H1 (cell line): ENCODE measurements at regions not wholly inside any gene's neighbourhood (a gene's known extent, or its start where the extent isn't known, plus 50 kb on each side); places are given as distances from the start of the nearest gene placed in this dataset.

Experiments used
- CTCF ChIA-PET: fragments of 300-600 bp; sonication (Branson Sonifier 250); formaldehyde crosslinking; loops from one replicate; lab custom pipeline; 2021; ENCODE audit not compliant: partially characterized antibody; lab: Charles Lee
- POLR2A ChIA-PET: fragments of 300-600 bp; sonication (Branson Sonifier 250); formaldehyde crosslinking; loops from one replicate; lab custom pipeline; 2021; ENCODE audit warnings: inconsistent platforms; ENCODE audit not compliant: partially characterized antibody; lab: Charles Lee
- DNase-seq, 2 experiments: peaks; one replicate each; pipeline versions ENCODE4 v3.0.0 to v3.0.0-alpha.2; 2010 to 2022; ENCODE audit warnings: low spot score in 2 of 2, low read depth in 1 of 2, mixed read lengths in 1 of 2
- FAIRE-seq: peaks from 2 replicates; lab custom pipeline; 2011; peaks lifted over from hg19 to GRCh38; lab: Jason Lieb, UNC
- H2AFZ ChIP-seq: 2 replicates; pipeline ENCODE4 v1.8.1; 2012; ENCODE audit warnings: low read length, inconsistent platforms
- H2AK5ac ChIP-seq: 2 replicates; pipeline ENCODE4 v1.6.1; 2013; ENCODE audit warnings: low read depth, low read length
- H2BK120ac ChIP-seq: replicated peaks from 2 replicates; pipeline ENCODE3; 2013; ENCODE audit warnings: low read depth, low read length, inconsistent platforms
- H2BK12ac ChIP-seq: 2 replicates; pipeline ENCODE4 v1.6.1; 2013; ENCODE audit warnings: low read depth, low read length
- H2BK15ac ChIP-seq: 2 replicates; pipeline ENCODE4 v1.6.1; 2013; ENCODE audit warnings: low read length
- H2BK20ac ChIP-seq: 2 replicates; pipeline ENCODE4 v1.6.1; 2013; ENCODE audit warnings: low read length
- H2BK5ac ChIP-seq: 2 replicates; pipeline ENCODE4 v1.6.1; 2013; ENCODE audit warnings: low read depth, low read length
- H3K14ac ChIP-seq: 2 replicates; pipeline ENCODE4 v1.6.1; 2013; ENCODE audit warnings: inconsistent platforms; ENCODE audit not compliant: insufficient read length
- H3K18ac ChIP-seq: 2 replicates; pipeline ENCODE4 v1.6.1; 2013; ENCODE audit warnings: low read length; ENCODE audit errors: extremely low read depth
- H3K23ac ChIP-seq: 2 replicates; pipeline ENCODE4 v1.6.1; 2013; ENCODE audit warnings: inconsistent platforms; ENCODE audit not compliant: insufficient read length
- H3K23me2 ChIP-seq: 2 replicates; pipeline ENCODE4 v1.6.1; 2013; ENCODE audit warnings: low read depth, low read length
- H3K27ac ChIP-seq: 2 replicates; pipeline ENCODE4 v1.6.1; 2011; ENCODE audit warnings: low read depth, low read length, inconsistent platforms
- H3K27me3 ChIP-seq, 4 experiments: replicated peaks in 1 of 4; 1 replicate in 1 of 4; 2 replicates in 3 of 4; pipeline versions ENCODE4 v1.6.1 to v1.8.1; 2011 to 2013; ENCODE audit warnings: low read length in 3 of 4, mild to moderate bottlenecking in 3 of 4, inconsistent platforms in 2 of 4, mixed read lengths in 2 of 4, moderate library complexity in 1 of 4; ENCODE audit not compliant: control insufficient read depth in 3 of 4, insufficient read depth in 3 of 4; ENCODE audit errors: extremely low read depth in 1 of 4
- H3K36me3 ChIP-seq, 4 experiments: 2 replicates each; pipeline versions ENCODE4 v1.6.1 to v1.8.1; 2011 to 2013; ENCODE audit warnings: mild to moderate bottlenecking in 4 of 4, low read length in 3 of 4, moderate library complexity in 2 of 4, control low read depth in 1 of 4, inconsistent platforms in 1 of 4; ENCODE audit not compliant: insufficient read depth in 4 of 4, control insufficient read depth in 2 of 4
- H3K4ac ChIP-seq: replicated peaks from 2 replicates; pipeline ENCODE3; 2013; ENCODE audit warnings: low read length, low read depth, mixed read lengths, inconsistent platforms; ENCODE audit not compliant: insufficient read length
- H3K4me1 ChIP-seq, 4 experiments: replicated peaks in 1 of 4; 1 replicate in 1 of 4; 2 replicates in 3 of 4; pipeline versions ENCODE4 v1.6.1 to v1.8.1; 2011 to 2013; ENCODE audit warnings: low read length in 3 of 4, inconsistent platforms in 2 of 4, mixed read lengths in 1 of 4; ENCODE audit not compliant: insufficient read depth in 4 of 4, control insufficient read depth in 3 of 4
- H3K4me2 ChIP-seq, 2 experiments: 2 replicates each; pipeline versions ENCODE4 v1.6.1 to v1.8.1; 2011 to 2013; ENCODE audit warnings: low read depth in 2 of 2, low read length in 2 of 2, control low read depth in 1 of 2, inconsistent platforms in 1 of 2, mild to moderate bottlenecking in 1 of 2; ENCODE audit not compliant: insufficient read depth in 1 of 2
- H3K4me3 ChIP-seq, 4 experiments: fragments of 200-600, 300-600 bp in 1 of 4; sonication (generic), shearing (Covaris generic), sonication (Bioruptor Twin) in 1 of 4; 2 replicates each; pipeline versions ENCODE4 v1.5.1 to v1.8.1; 2011 to 2016; ENCODE audit warnings: low read length in 4 of 4, low read depth in 3 of 4, control low read depth in 2 of 4, inconsistent platforms in 2 of 4, mild to moderate bottlenecking in 2 of 4, mixed read lengths in 1 of 4, moderate library complexity in 1 of 4; ENCODE audit not compliant: insufficient read depth in 2 of 4; ENCODE audit errors: extremely low read depth in 1 of 4
- H3K56ac ChIP-seq: replicated peaks from 2 replicates; pipeline ENCODE3; 2013; ENCODE audit warnings: low read depth, mild to moderate bottlenecking, mixed read lengths, low read length, inconsistent platforms; ENCODE audit not compliant: insufficient read length
- H3K79me1 ChIP-seq: 2 replicates; pipeline ENCODE4 v1.6.1; 2013; ENCODE audit warnings: low read depth, low read length, control low read depth
- H3K79me2 ChIP-seq, 2 experiments: 2 replicates each; pipeline versions ENCODE4 v1.6.1 to v1.8.1; 2012 to 2013; ENCODE audit warnings: low read length in 2 of 2, mild to moderate bottlenecking in 2 of 2, inconsistent platforms in 1 of 2; ENCODE audit not compliant: insufficient read depth in 2 of 2, control insufficient read depth in 1 of 2
- H3K9ac ChIP-seq, 4 experiments: replicated peaks in 1 of 4; 1 replicate in 1 of 4; 2 replicates in 3 of 4; pipeline versions ENCODE4 v1.6.1 to v1.8.1; 2011 to 2013; ENCODE audit warnings: low read depth in 3 of 4, low read length in 3 of 4, control low read depth in 2 of 4, mild to moderate bottlenecking in 2 of 4, moderate library complexity in 2 of 4, inconsistent platforms in 1 of 4; ENCODE audit errors: extremely low read depth in 1 of 4
- H3K9me3 ChIP-seq, 2 experiments: 2 replicates each; pipeline versions ENCODE4 v1.6.1 to v1.8.1; 2012 to 2013; ENCODE audit warnings: mild to moderate bottlenecking in 2 of 2, moderate library complexity in 2 of 2, control low read depth in 1 of 2, inconsistent platforms in 1 of 2, low read depth in 1 of 2, low read length in 1 of 2, mixed read lengths in 1 of 2; ENCODE audit not compliant: insufficient read depth in 2 of 2
- H4K20me1 ChIP-seq, 2 experiments: replicated peaks in 1 of 2; 2 replicates each; pipeline versions ENCODE3 to v1.8.1; 2011 to 2013; ENCODE audit warnings: inconsistent platforms in 2 of 2, low read length in 2 of 2, mild to moderate bottlenecking in 1 of 2; ENCODE audit not compliant: insufficient read depth in 2 of 2, control insufficient read depth in 1 of 2
- H4K5ac ChIP-seq: 2 replicates; pipeline ENCODE4 v1.6.1; 2013; ENCODE audit warnings: low read length, low read depth, mixed read lengths, inconsistent platforms; ENCODE audit not compliant: insufficient read length
- H4K8ac ChIP-seq: 2 replicates; pipeline ENCODE4 v1.8.0; 2013; ENCODE audit warnings: mild to moderate bottlenecking, moderate library complexity, low read length, inconsistent platforms; ENCODE audit not compliant: insufficient read depth; ENCODE audit errors: extremely low read depth
- H4K91ac ChIP-seq: replicated peaks from 2 replicates; pipeline ENCODE3; 2013; ENCODE audit warnings: low read length, mixed read lengths, inconsistent platforms; ENCODE audit not compliant: insufficient read length
- ATF3 ChIP-seq: IDR thresholded peaks from 2 replicates; pipeline ENCODE4 v1.6.1; 2011; ENCODE audit warnings: low read depth, mild to moderate bottlenecking, low read length; ENCODE audit not compliant: insufficient read depth
- BACH1 ChIP-seq: IDR thresholded peaks from 2 replicates; pipeline ENCODE4 v1.6.1; 2012; ENCODE audit warnings: low read length, improper control_type of control experiment
- CHD1 ChIP-seq: IDR thresholded peaks from 2 replicates; pipeline ENCODE4 v1.6.1; 2012; ENCODE audit warnings: low read depth, low read length, improper control_type of control experiment
- NANOG ChIP-seq: IDR thresholded peaks from 2 replicates; pipeline ENCODE4 v1.6.1; 2011; ENCODE audit warnings: low read length, low read depth, mild to moderate bottlenecking, inconsistent platforms; ENCODE audit not compliant: insufficient read depth, poor library complexity, severe bottlenecking
- PHF8 ChIP-seq: fragments of 200-600 bp; sonication (generic); conservative IDR thresholded peaks from 2 replicates; pipeline ENCODE4 v1.7.1; 2012; ENCODE audit warnings: low read depth, mild to moderate bottlenecking, inconsistent platforms, low read length, moderate library complexity
- SRF ChIP-seq: IDR thresholded peaks from 2 replicates; pipeline ENCODE4 v1.6.1; 2011; ENCODE audit warnings: mild to moderate bottlenecking, low read depth, low read length, moderate library complexity
- TEAD4 ChIP-seq: IDR thresholded peaks from 2 replicates; pipeline ENCODE4 v1.6.1; 2012; ENCODE audit warnings: low read depth, low read length, inconsistent platforms, mixed read lengths
- WGBS, 2 experiments: shearing (Covaris generic) in 1 of 2; methylation state at CpG; one replicate each; pipeline versions ENCODE4 v1.1.6 to v1.1.7; 2013 to 2015; ENCODE audit warnings: low lambda C conversion rate in 2 of 2, mixed read lengths in 2 of 2, inconsistent platforms in 1 of 2, low coverage in 1 of 2, missing lambda C conversion rate in 1 of 2; ENCODE audit not compliant: insufficient replicate concordance in 2 of 2, insufficient coverage in 1 of 2, insufficient read length in 1 of 2; ENCODE audit errors: extremely low coverage in 1 of 2, missing lambda C conversion rate in 1 of 2; 5-methylcytosine and 5-hydroxymethylcytosine counted together

- Histone ChIP-seq H3K23ac (no peak overlapping the region), H2BK20ac (no peak overlapping the region), H3K36me3 (no peaks in the 10 kb centered on the region), H2BK120ac (no peak overlapping the region), H3K9me3 (no peaks in the 10 kb centered on the region), H3K79me2 (no peaks in the 10 kb centered on the region), H3K4me2 (0 out of 4 replicates have a peak overlapping the region, but pooled peaks of 1 of the 2 experiments have one; percentile 31), H2AFZ (no peak overlapping the region), H3K4ac (no peak overlapping the region), H2BK15ac (no peak overlapping the region), H2BK5ac (no peak overlapping the region), H3K79me1 (no peaks in the 10 kb centered on the region), H4K91ac (no peak overlapping the region), H3K9ac (no peak overlapping the region), H2AK5ac (no peak overlapping the region), H3K23me2 (no peaks in the 10 kb centered on the region), H3K4me3 (no peak overlapping the region), H3K27ac (no peak overlapping the region), H4K8ac (no peak overlapping the region), H4K20me1 (no peaks in the 10 kb centered on the region), H2BK12ac (no peak overlapping the region), H3K4me1 (no peaks in the 10 kb centered on the region; a peak in 1 of 7 replicates), H4K5ac (no peak overlapping the region), H3K56ac (no peak overlapping the region), H3K18ac (no peak overlapping the region), H3K27me3 (no peaks in the 10 kb centered on the region), H3K14ac (no peak overlapping the region)
- ChIA-PET POLR2A (interaction anchor here (1.5 kb wide), 1 partner anchor 208 kb away, joined by 3 read pairs; the partner anchor contains the start of gene RTRAF), CTCF (interaction anchor here (0.6 to 6.6 kb wide), 34 partner anchors 9 to 1904 kb away, joined by 3 to 144 read pairs (median 5); no protein-coding TSS in a partner anchor)
- FAIRE-seq, result no peak
- 87% methylated on average over 6 of the region's 6 CpGs; no CpG with 5 or more reads in 1 of the 2 experiments for WGBS, 2 experiments
- no peak for TF ChIP-seq CHD1
- no peak for TF ChIP-seq TEAD4
- no peak for TF ChIP-seq PHF8
- no peak for TF ChIP-seq SRF
- TF ChIP-seq NANOG, result no peak
- no peak for TF ChIP-seq BACH1
- no peak for TF ChIP-seq ATF3
- DNase-seq, result no peak
Measured at GRCh38 chr14:51780741-51781140, 79.7 kb upstream of the GNG2 start.
